ENCODE measurements at regions not wholly inside any gene's neighbourhood (a gene's known extent, or its start where the extent isn't known, plus 50 kb on each side); places are given as distances from the start of the nearest gene placed in this dataset.

- TF ChIP-seq GATA2 (IDR thresholded peaks at IDR 0.05; ENCODE audit: low read depth, low read length) (no peak), GATA3 (IDR thresholded peaks at IDR 0.05; ENCODE audit: low read depth, low read length) (no peak)
These were observed 287.2 kb downstream of the ZSWIM6 start for GRCh38 chr5:61619289-61619688.
